ENCODE measurements at regions not wholly inside any gene's neighbourhood (a gene's known extent, or its start where the extent isn't known, plus 50 kb on each side); places are given as distances from the start of the nearest gene placed in this dataset.
"Not testable (repeated sequence)": the region's sequence is repeated elsewhere in the genome, so short reads cannot be mapped to it uniquely, and the experiment has no call there.

GRCh38 chr14:89660625-89661233 lies 243.7 kb upstream of the FOXN3 start:
- not testable (repeated sequence) for DNase-seq (ENCODE audit: low read depth, low spot score)

- DNase-seq (ENCODE audit: low read depth, low spot score), result no peak
Measured at GRCh38 chr14:89660166-89660565, 243.1 kb upstream of the FOXN3 start.

- DNase-seq (ENCODE audit: low read depth, low spot score), result no peak
Measured at GRCh38 chr14:89658977-89659670, 242.1 kb upstream of the FOXN3 start.

GRCh38 chr14:89657014-89657413 lies 240.0 kb upstream of the FOXN3 start:
- DNase-seq (ENCODE audit: low read depth, low spot score), result no peak

GRCh38 chr14:89654998-89655397 lies 238.0 kb upstream of the FOXN3 start:
- DNase-seq (ENCODE audit: low read depth, low spot score), result no peak

- no peak for DNase-seq (ENCODE audit: low read depth, low spot score)
Measured at GRCh38 chr14:89652352-89652751, 235.3 kb upstream of the FOXN3 start.

- DNase-seq (ENCODE audit: low read depth, low spot score), result no peak
Measured at GRCh38 chr14:89651805-89652204, 234.8 kb upstream of the FOXN3 start.

GRCh38 chr14:89650077-89650978 lies 233.3 kb upstream of the FOXN3 start:
- no peak for DNase-seq (ENCODE audit: low read depth, low spot score)

- DNase-seq (ENCODE audit: low read depth, low spot score), result no peak
Measured at GRCh38 chr14:89649451-89650075, 232.5 kb upstream of the FOXN3 start.

GRCh38 chr14:89648924-89649323 lies 231.9 kb upstream of the FOXN3 start:
- DNase-seq (ENCODE audit: low read depth, low spot score), result no peak

- DNase-seq (ENCODE audit: low read depth, low spot score), result no peak
Measured at GRCh38 chr14:89648510-89648909, 231.5 kb upstream of the FOXN3 start.

GRCh38 chr14:89646971-89647370 lies 229.9 kb upstream of the FOXN3 start:
- no peak for DNase-seq (ENCODE audit: low read depth, low spot score)

- no peak for DNase-seq (ENCODE audit: low read depth, low spot score)
Measured at GRCh38 chr14:89644641-89645040, 227.6 kb upstream of the FOXN3 start.

GRCh38 chr14:89641495-89642175 lies 224.6 kb upstream of the FOXN3 start:
- DNase-seq (ENCODE audit: low read depth, low spot score), result no peak

GRCh38 chr14:89640141-89640540 lies 223.1 kb upstream of the FOXN3 start:
- no peak for DNase-seq (ENCODE audit: low read depth, low spot score)

GRCh38 chr14:89639687-89640086 lies 222.7 kb upstream of the FOXN3 start:
- DNase-seq (ENCODE audit: low read depth, low spot score), result no peak

- no peak for DNase-seq (ENCODE audit: low read depth, low spot score)
Measured at GRCh38 chr14:89638891-89639290, 221.9 kb upstream of the FOXN3 start.

- DNase-seq (ENCODE audit: low read depth, low spot score), result no peak
Measured at GRCh38 chr14:89637581-89637980, 220.5 kb upstream of the FOXN3 start.

- DNase-seq (ENCODE audit: low read depth, low spot score), result no peak
Measured at GRCh38 chr14:89635615-89636014, 218.6 kb upstream of the FOXN3 start.

- no peak for DNase-seq (ENCODE audit: low read depth, low spot score)
Measured at GRCh38 chr14:89634037-89634436, 217.0 kb upstream of the FOXN3 start.

- no peak for DNase-seq (ENCODE audit: low read depth, low spot score)
Measured at GRCh38 chr14:89630101-89630829, 213.2 kb upstream of the FOXN3 start.
